Central memory CD8-positive, alpha-beta T cell (primary cell): ENCODE measurements at regions not wholly inside any gene's neighbourhood (a gene's known extent, or its start where the extent isn't known, plus 50 kb on each side); places are given as distances from the start of the nearest gene placed in this dataset.

Experiments
- ATAC-seq: fragments of 150-1000 bp; cut with Tn5 transposase; replicated peaks from 2 replicates; pipeline ENCODE4 v1.10.0; 2022; ENCODE audit warnings: mild to moderate bottlenecking, moderate FRiP score, moderate number of reproducible peaks; ENCODE audit not compliant: poor library complexity, severe bottlenecking; ENCODE audit errors: extremely low read depth
- DNase-seq, 2 donors: peaks; one replicate each; pipeline ENCODE4 v3.0.0; 2021; ENCODE audit warnings: low spot score in 2 of 2
- H3K27ac Mint-ChIP-seq: one replicate; pipeline ENCODE4 v1.8.0; 2022; ENCODE audit warnings: low read depth, mild to moderate bottlenecking, moderate library complexity, mixed read lengths
- H3K27me3 Mint-ChIP-seq: one replicate; pipeline ENCODE4 v1.8.0; 2022; ENCODE audit warnings: mixed read lengths
- H3K36me3 Mint-ChIP-seq: one replicate; pipeline ENCODE4 v1.8.0; 2022; ENCODE audit warnings: mild to moderate bottlenecking, moderate library complexity, mixed read lengths; ENCODE audit not compliant: insufficient read depth
- H3K4me1 Mint-ChIP-seq: one replicate; pipeline ENCODE4 v1.8.0; 2022; ENCODE audit warnings: mixed read lengths
- H3K4me3 Mint-ChIP-seq: one replicate; pipeline ENCODE4 v1.8.0; 2022; ENCODE audit warnings: mild to moderate bottlenecking, moderate library complexity, mixed read lengths
- H3K9me3 Mint-ChIP-seq: one replicate; pipeline ENCODE4 v1.8.0; 2022; ENCODE audit warnings: mixed read lengths

DNA sequence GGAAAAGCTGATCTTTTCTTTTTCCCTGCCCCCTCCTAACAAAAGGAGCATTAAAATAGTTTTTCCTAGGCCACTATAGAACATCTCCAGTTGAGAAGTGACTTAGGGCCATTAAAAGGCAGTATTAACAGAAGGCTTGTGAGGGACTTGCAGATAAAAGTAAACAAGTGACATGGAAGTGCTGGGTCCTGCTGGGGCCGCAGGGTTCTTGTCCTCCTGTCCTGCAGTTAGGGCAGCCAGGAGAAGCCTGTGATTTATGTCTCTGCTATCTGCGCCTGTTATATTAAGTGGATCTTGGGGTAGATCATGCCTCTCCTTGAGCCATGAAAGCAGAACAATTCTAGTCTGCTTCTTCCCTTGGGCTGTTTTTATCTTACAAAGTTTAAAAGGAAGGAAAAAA, 271.4 kb upstream of the C11orf87 start:
- no peaks in the 10 kb centered on the region for H3K27me3 Mint-ChIP-seq
- no peak for ATAC-seq

DNA sequence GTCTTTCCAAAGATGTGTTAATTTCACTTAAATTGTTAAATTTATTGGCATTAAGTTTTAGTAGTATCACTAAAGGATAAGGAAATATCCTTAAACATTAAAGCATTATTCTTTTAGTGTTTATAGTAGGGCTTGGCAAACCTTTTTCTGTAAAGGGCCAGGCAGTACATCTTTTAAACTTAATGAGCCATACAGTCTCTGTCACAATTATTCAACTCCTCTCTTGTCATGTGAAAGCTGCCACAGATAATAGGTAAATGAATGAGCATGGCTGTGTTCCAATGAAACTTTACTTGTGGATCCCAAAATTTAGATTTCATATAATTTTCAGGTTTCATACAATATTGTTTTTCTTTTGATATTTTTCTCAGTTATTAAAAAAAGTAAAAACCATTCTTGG, 268.2 kb upstream of the C11orf87 start:
- no peak overlapping the region for H3K4me3 Mint-ChIP-seq
- no peaks in the 10 kb centered on the region for H3K27me3 Mint-ChIP-seq
- no peak overlapping the region for H3K27ac Mint-ChIP-seq
- peaks cover 9% of the 10 kb centered on the region for H3K9me3 Mint-ChIP-seq
- H3K36me3 Mint-ChIP-seq, result no peaks in the 10 kb centered on the region
- no peak for DNase-seq
- no peak for ATAC-seq
- no peaks in the 10 kb centered on the region for H3K4me1 Mint-ChIP-seq

More for the DNA sequence above, 271.4 kb upstream of the C11orf87 start:
- no peak overlapping the region for H3K27ac Mint-ChIP-seq
- H3K4me3 Mint-ChIP-seq, result no peak overlapping the region
- no peaks in the 10 kb centered on the region for H3K36me3 Mint-ChIP-seq
- H3K4me1 Mint-ChIP-seq, result no peaks in the 10 kb centered on the region
- no peak for DNase-seq
- H3K9me3 Mint-ChIP-seq, result peaks cover 13% of the 10 kb centered on the region

DNA sequence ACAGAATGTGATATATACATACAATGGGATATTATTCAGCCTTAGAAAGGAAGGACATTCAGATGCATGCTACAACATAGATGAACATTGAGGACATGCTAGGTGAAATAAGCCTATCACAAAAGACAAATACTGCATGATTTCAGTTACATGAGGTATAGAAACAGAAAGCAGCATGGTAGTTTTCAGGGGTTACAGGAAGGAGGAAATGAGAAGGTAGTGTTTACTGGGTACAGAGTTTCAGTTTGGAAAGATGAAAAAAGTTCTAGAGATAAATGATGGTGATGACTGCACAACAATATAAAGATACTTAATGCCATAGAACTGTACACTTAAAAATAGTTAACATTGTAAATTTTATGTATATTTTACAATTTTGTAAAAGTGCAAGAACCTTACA, 266.7 kb upstream of the C11orf87 start:
- Mint-ChIP-seq H3K27me3 (no peaks in the 10 kb centered on the region), H3K9me3 (peaks cover 11% of the 10 kb centered on the region), H3K36me3 (no peaks in the 10 kb centered on the region), H3K27ac (no peak overlapping the region), H3K4me1 (no peaks in the 10 kb centered on the region), H3K4me3 (no peak overlapping the region)
- DNase-seq, result no peak
- no peak for ATAC-seq

DNA sequence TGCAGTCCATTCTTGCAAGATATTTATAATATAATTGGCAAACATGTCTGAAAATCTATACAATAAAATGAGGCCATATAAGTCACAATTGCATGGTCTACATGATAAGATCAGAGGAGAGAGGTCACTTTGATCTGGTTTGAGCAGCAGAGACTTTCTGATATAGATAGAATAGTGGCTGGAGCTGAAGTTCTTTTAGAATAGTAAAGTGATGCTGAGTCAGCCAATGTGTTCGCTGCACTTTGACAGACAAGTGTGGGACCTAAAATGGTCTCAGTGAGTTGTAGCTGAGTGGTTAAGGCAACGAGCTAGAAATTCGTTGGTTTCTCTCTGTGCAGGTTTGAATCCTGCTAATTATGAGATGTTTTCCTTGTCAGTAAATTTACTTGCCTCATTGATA, 257.0 kb upstream of the C11orf87 start:
- Mint-ChIP-seq H3K4me1 (no peaks in the 10 kb centered on the region), H3K4me3 (no peak overlapping the region), H3K27me3 (no peaks in the 10 kb centered on the region), H3K9me3 (peaks cover 10% of the 10 kb centered on the region), H3K36me3 (no peaks in the 10 kb centered on the region), H3K27ac (no peak overlapping the region)
- DNase-seq (no peak), ATAC-seq (no peak)

DNA sequence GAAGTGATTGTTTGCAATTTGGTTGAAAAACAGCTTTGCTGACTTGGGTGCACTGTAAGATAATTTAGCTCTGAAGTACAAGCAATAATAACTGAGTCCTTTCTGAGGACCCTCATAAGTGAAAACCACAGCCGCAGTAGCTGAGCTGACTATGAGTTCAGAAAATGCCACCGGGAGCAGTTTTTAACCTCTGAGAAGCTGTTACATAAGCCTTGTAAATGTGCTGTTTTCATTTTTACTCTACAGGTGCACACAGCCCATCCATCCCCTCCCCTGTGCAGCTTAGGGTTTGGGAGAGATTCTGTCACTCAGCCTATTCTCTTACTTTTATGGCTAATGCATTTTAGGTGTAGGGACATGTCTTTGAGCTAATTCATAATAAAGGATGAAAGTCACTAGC, 255.5 kb upstream of the C11orf87 start:
- H3K4me1 Mint-ChIP-seq, result no peaks in the 10 kb centered on the region

DNA sequence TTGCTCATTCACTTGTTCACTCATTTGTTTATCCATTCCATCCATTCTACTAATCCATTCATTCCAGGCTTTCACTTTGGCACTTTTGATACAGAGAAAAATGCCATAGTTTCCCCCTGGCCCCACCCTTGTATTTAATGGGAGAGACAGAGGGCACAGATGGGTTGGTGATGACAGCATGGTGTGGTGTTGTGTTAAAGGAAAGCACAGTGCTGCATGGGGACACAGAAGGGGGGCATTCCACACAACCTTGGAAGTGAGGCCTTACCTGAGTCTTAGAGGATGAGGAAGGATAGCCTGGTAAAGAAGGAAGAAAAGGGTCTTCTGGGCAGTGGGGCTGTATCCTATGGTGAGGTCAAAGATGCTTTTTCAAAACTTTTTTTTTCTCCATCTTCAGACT, 248.5 kb upstream of the C11orf87 start:
- H3K27ac Mint-ChIP-seq, result no peak overlapping the region
- H3K36me3 Mint-ChIP-seq, result no peaks in the 10 kb centered on the region
- no peaks in the 10 kb centered on the region for H3K9me3 Mint-ChIP-seq
- no peak for DNase-seq
- H3K4me1 Mint-ChIP-seq, result no peaks in the 10 kb centered on the region
- ATAC-seq, result no peak
- no peaks in the 10 kb centered on the region for H3K27me3 Mint-ChIP-seq
- no peak overlapping the region for H3K4me3 Mint-ChIP-seq

More for the DNA sequence above, 255.5 kb upstream of the C11orf87 start:
- Mint-ChIP-seq H3K36me3 (no peaks in the 10 kb centered on the region), H3K9me3 (no peaks in the 10 kb centered on the region), H3K4me3 (no peak overlapping the region), H3K27me3 (no peaks in the 10 kb centered on the region), H3K27ac (no peak overlapping the region)
- ATAC-seq, result no peak
- no peak for DNase-seq

DNA sequence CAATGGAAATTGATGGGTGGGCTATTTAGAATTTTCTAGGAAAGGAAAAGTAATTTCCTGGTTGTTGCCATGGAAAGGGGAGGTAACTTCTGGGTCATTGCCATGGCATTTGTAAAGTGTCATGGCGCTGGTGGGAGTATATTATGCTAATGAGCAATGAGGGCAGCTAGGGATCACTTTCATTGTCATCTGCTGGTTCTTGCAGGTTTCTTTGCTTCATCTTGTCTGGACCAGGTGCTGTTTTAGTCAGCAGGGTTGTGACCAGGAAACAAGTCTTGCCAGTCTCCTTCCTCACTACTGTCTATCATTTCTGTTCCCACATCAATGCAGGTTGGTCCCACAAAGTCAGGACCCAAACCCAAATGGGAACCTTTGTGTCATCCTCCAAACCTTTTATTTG, 237.6 kb upstream of the C11orf87 start:
- Mint-ChIP-seq H3K9me3 (peaks cover 5% of the 10 kb centered on the region), H3K4me1 (no peaks in the 10 kb centered on the region), H3K27me3 (no peaks in the 10 kb centered on the region), H3K4me3 (no peak overlapping the region), H3K36me3 (no peaks in the 10 kb centered on the region), H3K27ac (no peak overlapping the region)
- no peak for ATAC-seq
- DNase-seq, result no peak

DNA sequence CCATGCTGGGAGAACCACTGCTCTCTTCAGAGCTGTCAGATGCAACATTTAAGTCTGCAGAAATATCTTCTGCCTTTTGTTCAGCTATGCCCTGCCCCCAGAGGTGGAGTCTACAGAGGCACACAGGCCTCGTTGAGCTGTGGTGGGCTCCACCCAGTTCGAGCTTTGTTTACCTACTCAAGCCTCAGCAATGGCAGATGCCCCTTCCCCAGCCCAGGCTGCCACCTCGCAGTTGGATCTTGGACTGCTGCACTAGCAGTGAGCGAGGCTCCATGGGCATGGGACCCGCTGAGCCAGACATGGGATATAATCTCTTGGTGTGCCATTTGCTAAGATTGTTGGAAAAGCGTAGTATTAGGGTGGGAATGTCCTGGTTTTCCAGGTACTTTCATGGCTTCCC, 229.1 kb upstream of the C11orf87 start:
- no peaks in the 10 kb centered on the region for H3K36me3 Mint-ChIP-seq
- H3K9me3 Mint-ChIP-seq, result peaks cover 29% of the 10 kb centered on the region
- no peak overlapping the region for H3K27ac Mint-ChIP-seq
- DNase-seq (no peak), ATAC-seq (no peak)
- H3K27me3 Mint-ChIP-seq, result no peaks in the 10 kb centered on the region
- H3K4me3 Mint-ChIP-seq, result no peak overlapping the region
- H3K4me1 Mint-ChIP-seq, result no peaks in the 10 kb centered on the region

DNA sequence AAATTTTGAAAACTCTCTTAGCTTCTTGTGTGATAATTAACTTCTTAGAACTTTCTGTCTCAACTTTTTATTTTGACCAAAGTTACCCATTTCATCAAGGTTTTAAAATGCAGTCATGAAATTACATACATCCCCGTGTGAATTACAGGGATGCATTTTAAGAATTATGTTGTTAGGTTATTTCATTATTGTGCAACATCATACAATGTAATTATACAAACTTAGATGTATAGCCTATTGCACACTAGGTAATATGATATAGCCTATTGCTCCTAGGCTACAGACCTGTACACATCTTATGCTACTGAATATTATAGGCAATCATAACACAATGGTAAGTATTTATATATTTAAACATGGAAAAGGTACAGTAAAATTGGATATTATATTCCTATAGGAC, 228.1 kb upstream of the C11orf87 start:
- no peaks in the 10 kb centered on the region for H3K27me3 Mint-ChIP-seq

DNA sequence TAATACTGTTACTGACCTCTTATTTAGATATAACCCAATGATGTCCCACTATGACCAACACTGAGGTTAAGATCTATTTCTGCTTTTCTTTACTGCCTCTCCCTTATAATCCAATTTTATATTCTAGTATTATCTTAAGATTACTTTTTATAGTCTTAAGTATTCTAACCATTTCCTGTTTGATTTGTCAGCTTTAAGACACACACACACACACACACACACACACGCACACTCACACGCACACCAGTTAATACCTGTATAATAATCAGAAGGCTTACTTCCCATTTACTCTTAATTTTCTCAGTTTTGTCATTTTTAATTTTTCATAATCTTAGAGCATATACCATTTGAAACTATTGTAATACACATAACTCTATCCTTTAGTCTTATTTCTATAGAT, 226.0 kb upstream of the C11orf87 start:
- Mint-ChIP-seq H3K27me3 (no peaks in the 10 kb centered on the region), H3K4me1 (no peaks in the 10 kb centered on the region), H3K36me3 (no peaks in the 10 kb centered on the region), H3K9me3 (peaks cover 24% of the 10 kb centered on the region), H3K4me3 (no peak overlapping the region), H3K27ac (no peak overlapping the region)
- ATAC-seq (no peak), DNase-seq (no peak)

More for the DNA sequence above, 228.1 kb upstream of the C11orf87 start:
- Mint-ChIP-seq H3K4me1 (no peaks in the 10 kb centered on the region), H3K4me3 (no peak overlapping the region), H3K9me3 (peaks cover 27% of the 10 kb centered on the region), H3K36me3 (no peaks in the 10 kb centered on the region), H3K27ac (no peak overlapping the region)
- no peak for DNase-seq
- ATAC-seq, result no peak

DNA sequence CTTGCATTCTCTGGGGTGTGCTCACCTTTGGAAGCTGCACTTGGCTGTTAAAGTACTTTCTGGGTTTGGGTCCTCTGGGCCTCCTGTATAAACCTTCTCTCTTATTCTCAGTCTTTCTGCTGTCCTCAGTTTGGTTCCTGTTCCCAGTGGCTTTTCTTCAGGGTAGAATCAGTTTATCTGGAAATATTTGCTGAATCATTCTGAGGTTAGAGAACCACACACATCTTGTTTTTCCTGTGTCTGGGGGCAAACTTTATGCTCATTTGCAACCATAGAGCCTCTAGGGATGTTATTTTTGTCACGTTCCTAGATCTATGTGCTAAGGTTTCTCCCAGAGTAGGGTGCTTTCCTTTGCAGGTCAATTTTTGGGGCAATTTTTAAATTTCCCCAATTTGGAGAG, 224.3 kb upstream of the C11orf87 start:
- Mint-ChIP-seq H3K27me3 (no peaks in the 10 kb centered on the region), H3K27ac (no peak overlapping the region), H3K36me3 (no peaks in the 10 kb centered on the region), H3K4me1 (no peaks in the 10 kb centered on the region), H3K4me3 (no peak overlapping the region), H3K9me3 (peaks cover 16% of the 10 kb centered on the region)
- no peak for ATAC-seq
- DNase-seq, result no peak

DNA sequence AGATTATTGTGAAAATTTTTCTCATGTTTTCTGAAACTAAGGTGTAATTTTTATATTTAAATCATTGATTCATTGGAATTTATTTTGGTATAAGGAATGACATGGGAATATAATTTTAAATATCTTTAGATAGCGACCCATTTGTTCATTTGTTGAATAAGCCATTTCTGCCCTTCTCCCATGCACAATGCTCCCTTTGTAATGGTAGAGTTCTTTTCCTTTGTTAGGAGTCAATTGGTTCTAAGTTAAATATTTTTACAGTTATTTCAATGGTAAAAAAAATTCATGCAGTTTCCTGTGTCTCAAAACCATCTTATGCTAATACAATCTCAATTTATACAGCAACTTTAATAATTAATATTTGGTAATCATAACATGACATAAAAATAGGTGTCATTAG, 218.8 kb upstream of the C11orf87 start:
- Mint-ChIP-seq H3K27ac (no peak overlapping the region), H3K9me3 (peaks cover 20% of the 10 kb centered on the region), H3K27me3 (no peaks in the 10 kb centered on the region), H3K4me3 (no peak overlapping the region), H3K36me3 (peaks cover 1% of the 10 kb centered on the region), H3K4me1 (no peaks in the 10 kb centered on the region)
- DNase-seq (no peak), ATAC-seq (no peak)

DNA sequence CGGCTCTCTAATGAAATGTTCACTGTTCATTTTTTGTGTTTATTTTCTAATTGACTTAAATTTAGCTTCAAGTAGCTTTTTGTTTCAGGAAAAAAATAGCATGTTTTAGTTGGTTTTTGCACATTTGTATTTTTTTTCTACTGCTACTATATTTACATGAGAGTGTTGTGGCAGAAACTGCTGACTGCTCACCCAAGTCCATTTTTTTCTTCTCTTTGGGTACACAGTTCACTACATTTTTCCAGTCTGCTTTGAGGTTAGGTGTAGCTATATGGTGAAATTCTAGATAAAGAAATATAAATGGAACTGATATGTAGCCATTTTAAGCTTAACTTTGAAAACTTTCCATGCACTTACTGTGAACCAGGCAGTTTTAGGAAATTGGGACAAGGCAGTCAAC, 216.7 kb upstream of the C11orf87 start:
- Mint-ChIP-seq H3K27me3 (no peaks in the 10 kb centered on the region), H3K9me3 (peaks cover 13% of the 10 kb centered on the region)

DNA sequence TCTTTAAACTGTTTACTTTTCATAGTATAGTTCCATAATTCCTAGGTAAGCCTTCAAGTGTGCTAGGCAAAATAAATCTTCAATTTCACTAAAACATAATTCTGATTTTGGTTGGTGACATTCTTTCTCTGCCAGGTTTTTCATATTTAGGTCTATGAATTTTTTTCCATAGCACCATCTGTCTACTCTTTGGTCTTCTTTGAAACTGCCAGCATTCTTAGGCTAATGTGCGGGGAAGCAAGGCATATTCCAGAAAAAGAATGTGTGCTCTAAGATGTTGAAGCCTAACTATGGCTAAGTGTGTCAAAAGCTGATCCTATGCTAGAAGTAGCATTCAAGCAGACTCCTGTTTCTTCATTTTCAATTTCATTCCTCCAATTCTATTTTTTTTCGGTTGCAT, 213.9 kb upstream of the C11orf87 start:
- no peaks in the 10 kb centered on the region for H3K4me1 Mint-ChIP-seq
- peaks cover 1% of the 10 kb centered on the region for H3K36me3 Mint-ChIP-seq
- no peaks in the 10 kb centered on the region for H3K27me3 Mint-ChIP-seq
- no peak for DNase-seq
- H3K9me3 Mint-ChIP-seq, result peaks cover 16% of the 10 kb centered on the region
- no peak overlapping the region for H3K27ac Mint-ChIP-seq
- ATAC-seq, result no peak
- H3K4me3 Mint-ChIP-seq, result no peak overlapping the region

More for the DNA sequence above, 216.7 kb upstream of the C11orf87 start:
- peaks cover 1% of the 10 kb centered on the region for H3K36me3 Mint-ChIP-seq
- no peak overlapping the region for H3K27ac Mint-ChIP-seq
- H3K4me1 Mint-ChIP-seq, result no peaks in the 10 kb centered on the region
- DNase-seq (no peak), ATAC-seq (no peak)
- H3K4me3 Mint-ChIP-seq, result no peak overlapping the region
